Esophagus muscularis mucosa (tissue), 3 donors: ENCODE measurements at regions not wholly inside any gene's neighbourhood (a gene's known extent, or its start where the extent isn't known, plus 50 kb on each side); places are given as distances from the start of the nearest gene placed in this dataset.

Experiments
- CTCF ChIP-seq, 3 experiments: fragments of 200-600 bp in 2 of 3; fragments of 450-650 bp in 1 of 3; sonication (generic) in 2 of 3; IDR thresholded peaks; one replicate each; pipeline ENCODE4 v1.5.1; 2017 to 2019; ENCODE audit warnings: antibody characterized with exemption in 3 of 3, mild to moderate bottlenecking in 2 of 3, moderate library complexity in 1 of 3
- EP300 ChIP-seq: sonication (generic); formaldehyde crosslinking; IDR thresholded peaks from one replicate; pipeline ENCODE4 v1.6.1; 2017; ENCODE audit warnings: antibody characterized with exemption

DNA sequence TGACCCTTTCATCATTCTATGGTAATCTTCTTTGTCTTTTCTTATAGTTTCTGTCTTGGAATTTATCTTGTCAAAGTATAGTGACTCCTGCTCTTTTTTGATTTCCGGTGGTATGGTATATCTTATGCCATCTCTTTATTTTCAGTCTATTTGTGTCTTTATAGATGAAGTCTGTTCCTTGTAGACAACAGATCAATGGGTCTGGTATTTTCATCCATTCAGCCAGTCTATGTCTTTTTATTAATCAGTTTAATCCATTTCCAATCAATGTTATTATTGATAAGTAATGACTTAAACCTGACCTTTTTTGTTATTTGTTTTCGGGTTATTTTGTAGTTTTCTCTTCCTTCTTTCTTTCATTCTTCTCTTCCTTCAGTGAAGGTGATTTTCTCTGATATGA, 495.9 kb upstream of the PCDH9 start:
- TF ChIP-seq CTCF (IDR thresholded peaks at IDR 0.05) (no peak), EP300 (no peak)
